Type B pancreatic cell (in vitro differentiated cells): ENCODE measurements at regions not wholly inside any gene's neighbourhood (a gene's known extent, or its start where the extent isn't known, plus 50 kb on each side); places are given as distances from the start of the nearest gene placed in this dataset.

ENCODE experiments used
- DNase-seq: peaks from one replicate; pipeline ENCODE4 v3.0.0; 2021; ENCODE audit warnings: mixed read lengths; ENCODE audit not compliant: unreplicated experiment; ENCODE audit errors: extremely low spot score
- H3K27ac Mint-ChIP-seq: 2 replicates; pipeline ENCODE4 v1.8.0; 2021; ENCODE audit warnings: mild to moderate bottlenecking, mixed read lengths
- H3K27me3 Mint-ChIP-seq: 2 replicates; pipeline ENCODE4 v1.8.0; 2021; ENCODE audit warnings: mixed read lengths
- H3K36me3 Mint-ChIP-seq: 2 replicates; pipeline ENCODE4 v1.8.0; 2021; ENCODE audit warnings: mixed read lengths
- H3K4me1 Mint-ChIP-seq: one replicate; pipeline ENCODE4 v1.8.0; 2021; ENCODE audit warnings: mixed read lengths; ENCODE audit not compliant: unreplicated experiment
- H3K4me3 Mint-ChIP-seq: 2 replicates; pipeline ENCODE4 v1.8.0; 2021; ENCODE audit warnings: mild to moderate bottlenecking, mixed read lengths
- H3K9me3 Mint-ChIP-seq: 2 replicates; pipeline ENCODE4 v1.8.0; 2021; ENCODE audit warnings: mixed read lengths
- TF ChIP-seq, protein P1 (sequence below): fragments of 200-600 bp; sonication (generic); conservative IDR thresholded peaks from 2 replicates; pipeline ENCODE4 v1.5.0; 2021; ENCODE audit warnings: antibody characterized with exemption, mild to moderate bottlenecking

GRCh38 chr3:68136411-68136810 is 482.0 kb upstream of the SUCLG2 start:
- no peak for DNase-seq

DNA sequence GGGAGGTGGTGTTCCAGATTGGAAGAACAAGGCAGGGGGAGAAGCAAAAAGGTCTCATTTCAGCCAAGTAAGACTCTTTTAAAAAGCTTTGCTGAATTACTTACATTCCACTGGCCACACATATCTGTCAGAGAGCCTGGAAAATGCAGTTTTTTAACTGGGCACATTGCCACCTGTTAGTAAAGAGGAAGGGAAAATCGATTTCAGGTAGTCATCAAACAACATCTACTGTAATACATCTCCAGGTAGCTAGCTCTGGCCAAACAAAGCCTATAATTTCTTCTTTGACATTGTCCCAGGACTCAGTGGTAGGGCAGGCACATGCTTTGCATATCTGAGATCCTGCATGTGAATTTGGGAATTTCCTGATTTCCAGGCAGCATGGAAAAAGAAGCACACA is 480.7 kb upstream of the SUCLG2 start:
- Mint-ChIP-seq H3K27ac (no peak overlapping the region), H3K36me3 (no peaks in the 10 kb centered on the region), H3K27me3 (peaks cover 13% of the 10 kb centered on the region), H3K9me3 (no peaks in the 10 kb centered on the region), H3K4me3 (no peak overlapping the region), H3K4me1 (peaks cover 4% of the 10 kb centered on the region)
- no peak for DNase-seq
- TF ChIP-seq, protein P1, sequence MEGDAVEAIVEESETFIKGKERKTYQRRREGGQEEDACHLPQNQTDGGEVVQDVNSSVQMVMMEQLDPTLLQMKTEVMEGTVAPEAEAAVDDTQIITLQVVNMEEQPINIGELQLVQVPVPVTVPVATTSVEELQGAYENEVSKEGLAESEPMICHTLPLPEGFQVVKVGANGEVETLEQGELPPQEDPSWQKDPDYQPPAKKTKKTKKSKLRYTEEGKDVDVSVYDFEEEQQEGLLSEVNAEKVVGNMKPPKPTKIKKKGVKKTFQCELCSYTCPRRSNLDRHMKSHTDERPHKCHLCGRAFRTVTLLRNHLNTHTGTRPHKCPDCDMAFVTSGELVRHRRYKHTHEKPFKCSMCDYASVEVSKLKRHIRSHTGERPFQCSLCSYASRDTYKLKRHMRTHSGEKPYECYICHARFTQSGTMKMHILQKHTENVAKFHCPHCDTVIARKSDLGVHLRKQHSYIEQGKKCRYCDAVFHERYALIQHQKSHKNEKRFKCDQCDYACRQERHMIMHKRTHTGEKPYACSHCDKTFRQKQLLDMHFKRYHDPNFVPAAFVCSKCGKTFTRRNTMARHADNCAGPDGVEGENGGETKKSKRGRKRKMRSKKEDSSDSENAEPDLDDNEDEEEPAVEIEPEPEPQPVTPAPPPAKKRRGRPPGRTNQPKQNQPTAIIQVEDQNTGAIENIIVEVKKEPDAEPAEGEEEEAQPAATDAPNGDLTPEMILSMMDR = no peak

More at GRCh38 chr3:68136411-68136810, 482.0 kb upstream of the SUCLG2 start:
- Mint-ChIP-seq H3K4me1 (peaks cover 4% of the 10 kb centered on the region), H3K36me3 (no peaks in the 10 kb centered on the region), H3K4me3 (no peak overlapping the region), H3K9me3 (no peaks in the 10 kb centered on the region), H3K27ac (no peak overlapping the region), H3K27me3 (peaks cover 7% of the 10 kb centered on the region)
- TF ChIP-seq, protein P1 = no peak

DNA sequence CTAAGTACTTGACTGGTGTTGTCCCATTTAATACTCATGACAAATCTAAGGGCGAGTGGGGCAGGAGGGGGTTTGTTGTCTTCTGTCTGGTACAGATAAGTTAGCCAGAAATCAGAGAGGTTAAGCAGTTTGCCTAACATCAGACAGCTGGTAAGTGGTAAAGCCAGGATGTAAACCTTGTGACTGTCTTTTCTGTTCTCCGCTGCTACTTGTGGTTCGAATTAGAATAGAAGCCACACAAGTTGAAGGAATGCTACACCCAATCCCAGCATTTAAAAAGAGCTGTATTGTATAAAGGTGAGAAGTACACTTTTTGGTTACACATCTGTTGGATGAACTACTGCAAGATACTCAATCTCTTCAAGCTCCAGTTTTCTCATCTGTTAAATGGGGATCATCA is 474.7 kb upstream of the SUCLG2 start:
- TF ChIP-seq, protein P1 = no peak
- Mint-ChIP-seq H3K4me1 (no peaks in the 10 kb centered on the region), H3K36me3 (no peaks in the 10 kb centered on the region), H3K9me3 (no peaks in the 10 kb centered on the region), H3K27me3 (peaks cover 7% of the 10 kb centered on the region), H3K4me3 (no peak overlapping the region), H3K27ac (no peak overlapping the region)
- no peak for DNase-seq

DNA sequence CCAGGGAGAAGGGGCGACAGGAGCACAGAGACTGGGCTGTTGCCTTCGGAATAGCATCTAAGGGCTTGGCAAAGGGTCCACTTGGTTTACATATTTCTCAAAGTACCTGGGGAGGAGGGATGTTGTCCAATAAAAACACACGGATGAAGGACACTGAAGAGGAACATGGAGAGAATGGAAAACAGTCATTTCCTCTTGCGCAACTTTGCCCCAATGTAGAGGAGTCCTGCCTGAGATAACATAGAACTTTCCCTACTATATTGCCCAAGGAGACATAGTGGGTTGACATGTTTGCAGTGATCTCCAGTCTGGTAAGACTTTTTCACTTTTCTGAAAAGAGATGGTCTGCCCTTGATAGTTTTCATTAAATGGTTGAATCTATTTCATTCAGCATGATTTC is 468.8 kb upstream of the SUCLG2 start:
- H3K27me3 Mint-ChIP-seq = peaks cover 4% of the 10 kb centered on the region
- H3K36me3 Mint-ChIP-seq = no peaks in the 10 kb centered on the region
- no peaks in the 10 kb centered on the region for H3K9me3 Mint-ChIP-seq
- TF ChIP-seq, protein P1 = no peak
- no peaks in the 10 kb centered on the region for H3K4me1 Mint-ChIP-seq
- no peak overlapping the region for H3K27ac Mint-ChIP-seq
- H3K4me3 Mint-ChIP-seq = no peak overlapping the region
- DNase-seq = no peak

DNA sequence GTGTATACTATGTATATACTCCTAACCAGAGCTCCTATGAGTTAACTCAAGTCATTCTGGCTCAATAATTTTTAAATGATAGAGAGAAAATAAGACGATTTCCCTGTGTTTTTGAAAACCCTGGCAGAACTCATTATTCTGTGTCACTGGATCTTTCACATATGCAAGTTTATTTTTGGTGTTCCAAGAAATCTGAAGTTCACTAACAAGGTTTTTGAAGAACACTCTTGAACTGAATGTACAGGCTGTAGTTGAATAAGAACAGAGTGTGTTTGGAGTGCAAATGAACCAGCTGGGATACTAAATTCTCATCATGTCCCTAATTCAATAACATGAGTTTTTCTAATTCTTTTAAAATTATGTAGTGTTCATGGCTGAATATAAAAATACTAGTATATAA is 466.9 kb upstream of the SUCLG2 start:
- Mint-ChIP-seq H3K4me3 (no peak overlapping the region), H3K36me3 (no peaks in the 10 kb centered on the region), H3K9me3 (no peaks in the 10 kb centered on the region), H3K27me3 (peaks cover 4% of the 10 kb centered on the region), H3K27ac (no peak overlapping the region), H3K4me1 (peaks cover 3% of the 10 kb centered on the region)
- no peak for DNase-seq
- TF ChIP-seq, protein P1 = no peak

- Mint-ChIP-seq H3K9me3 (no peaks in the 10 kb centered on the region), H3K4me3 (no peak overlapping the region), H3K27ac (no peak overlapping the region), H3K4me1 (peaks cover 3% of the 10 kb centered on the region), H3K36me3 (no peaks in the 10 kb centered on the region), H3K27me3 (no peaks in the 10 kb centered on the region)
- DNase-seq = no peak
- TF ChIP-seq, protein P1 = no peak
Measured at GRCh38 chr3:68116580-68116979, 462.2 kb upstream of the SUCLG2 start.
